ENCODE measurements at regions not wholly inside any gene's neighbourhood (a gene's known extent, or its start where the extent isn't known, plus 50 kb on each side); places are given as distances from the start of the nearest gene placed in this dataset.

GRCh38 chr6:1136415-1136774 lies 175.5 kb upstream of the FOXQ1 start:
- DNase-seq (ENCODE audit: extremely low read depth, insufficient read length): no peak
- Histone ChIP-seq H3K4me3 (replicated peaks; ENCODE audit: low read depth, low read length) (no peak overlapping the region), H3K27me3 (replicated peaks; ENCODE audit: control insufficient read depth, insufficient read depth, low read length) (no peaks in the 10 kb centered on the region), H3K36me3 (ENCODE audit: control insufficient read depth, insufficient read depth, low read length) (no peaks in the 10 kb centered on the region)
- TF ChIP-seq CTCF (IDR thresholded peaks at IDR 0.05; ENCODE audit: insufficient read depth, low read length, poor library complexity, severe bottlenecking): no peak

- no peak for DNase-seq (ENCODE audit: extremely low read depth, insufficient read length)
- H3K36me3 ChIP-seq (ENCODE audit: control insufficient read depth, insufficient read depth, low read length): no peaks in the 10 kb centered on the region
- no peaks in the 10 kb centered on the region for H3K27me3 ChIP-seq (replicated peaks; ENCODE audit: control insufficient read depth, insufficient read depth, low read length)
- no peak for TF ChIP-seq CTCF (IDR thresholded peaks at IDR 0.05; ENCODE audit: insufficient read depth, low read length, poor library complexity, severe bottlenecking)
- no peak overlapping the region for H3K4me3 ChIP-seq (replicated peaks; ENCODE audit: low read depth, low read length)
Measured at GRCh38 chr6:1135726-1136414, 176.0 kb upstream of the FOXQ1 start.

GRCh38 chr6:1131285-1132079 lies 180.4 kb upstream of the FOXQ1 start:
- Histone ChIP-seq H3K36me3 (ENCODE audit: control insufficient read depth, insufficient read depth, low read length) (no peaks in the 10 kb centered on the region), H3K4me3 (replicated peaks; ENCODE audit: low read depth, low read length) (no peak overlapping the region), H3K27me3 (replicated peaks; ENCODE audit: control insufficient read depth, insufficient read depth, low read length) (no peaks in the 10 kb centered on the region)
- TF ChIP-seq CTCF (IDR thresholded peaks at IDR 0.05; ENCODE audit: insufficient read depth, low read length, poor library complexity, severe bottlenecking): no peak
- no peak for DNase-seq (ENCODE audit: extremely low read depth, insufficient read length)

- Histone ChIP-seq H3K36me3 (ENCODE audit: control insufficient read depth, insufficient read depth, low read length) (no peaks in the 10 kb centered on the region), H3K4me3 (replicated peaks; ENCODE audit: low read depth, low read length) (no peak overlapping the region), H3K27me3 (replicated peaks; ENCODE audit: control insufficient read depth, insufficient read depth, low read length) (no peaks in the 10 kb centered on the region)
- DNase-seq (ENCODE audit: extremely low read depth, insufficient read length): no peak
- TF ChIP-seq CTCF (IDR thresholded peaks at IDR 0.05; ENCODE audit: insufficient read depth, low read length, poor library complexity, severe bottlenecking): no peak
Measured at GRCh38 chr6:1130709-1131108, 181.2 kb upstream of the FOXQ1 start.

GRCh38 chr6:1129131-1129530 lies 182.8 kb upstream of the FOXQ1 start:
- Histone ChIP-seq H3K27me3 (replicated peaks; ENCODE audit: control insufficient read depth, insufficient read depth, low read length) (no peaks in the 10 kb centered on the region), H3K4me3 (replicated peaks; ENCODE audit: low read depth, low read length) (no peak overlapping the region), H3K36me3 (ENCODE audit: control insufficient read depth, insufficient read depth, low read length) (no peaks in the 10 kb centered on the region)
- no peak for DNase-seq (ENCODE audit: extremely low read depth, insufficient read length)
- no peak for TF ChIP-seq CTCF (IDR thresholded peaks at IDR 0.05; ENCODE audit: insufficient read depth, low read length, poor library complexity, severe bottlenecking)
